Keratinocyte (primary cell): ENCODE measurements at regions not wholly inside any gene's neighbourhood (a gene's known extent, or its start where the extent isn't known, plus 50 kb on each side); places are given as distances from the start of the nearest gene placed in this dataset.

ENCODE experiments used
- DNase-seq: peaks from one replicate; pipeline ENCODE4 v3.0.0-alpha.2; 2011; ENCODE audit warnings: low read depth, missing footprints, low spot score
- FAIRE-seq: peaks from 2 replicates; lab custom pipeline; 2011; peaks lifted over from hg19 to GRCh38; lab: Jason Lieb, UNC
- H2AFZ ChIP-seq: 2 replicates; pipeline ENCODE4 v1.6.0; 2012; ENCODE audit warnings: low read length, control low read depth, inconsistent platforms; ENCODE audit not compliant: control insufficient read depth
- H3K27ac ChIP-seq: 2 replicates; pipeline ENCODE4 v1.5.1; 2011; ENCODE audit warnings: low read length; ENCODE audit not compliant: control insufficient read depth, insufficient read depth
- H3K27me3 ChIP-seq: 3 replicates; pipeline ENCODE4 v1.6.0; 2011; ENCODE audit warnings: low read length; ENCODE audit not compliant: control insufficient read depth, insufficient read depth; ENCODE audit errors: extremely low read depth
- H3K36me3 ChIP-seq, 2 experiments: 2 replicates in 1 of 2; 3 replicates in 1 of 2; pipeline ENCODE4 v1.5.1; 2011; ENCODE audit warnings: low read length in 2 of 2, mild to moderate bottlenecking in 1 of 2; ENCODE audit not compliant: control insufficient read depth in 2 of 2, insufficient read depth in 2 of 2; ENCODE audit errors: extremely low read depth in 1 of 2
- H3K4me1 ChIP-seq: 3 replicates; pipeline ENCODE4 v1.5.1; 2011; ENCODE audit warnings: low read length; ENCODE audit not compliant: control insufficient read depth, insufficient read depth; ENCODE audit errors: extremely low read depth
- H3K4me2 ChIP-seq: 3 replicates; pipeline ENCODE4 v1.6.0; 2011; ENCODE audit warnings: low read depth, low read length; ENCODE audit not compliant: control insufficient read depth, insufficient read depth; ENCODE audit errors: extremely low read depth
- H3K4me3 ChIP-seq, 3 experiments: fragments of 200-600 bp in 1 of 3; sonication (generic) in 1 of 3; 2 replicates in 2 of 3; 3 replicates in 1 of 3; pipeline ENCODE4 v1.5.1; 2011 to 2016; ENCODE audit warnings: low read length in 3 of 3, mild to moderate bottlenecking in 3 of 3, control low read depth in 2 of 3, inconsistent platforms in 1 of 3, low read depth in 1 of 3, mixed read lengths in 1 of 3, mixed run types in 1 of 3, moderate library complexity in 1 of 3; ENCODE audit not compliant: control insufficient read depth in 2 of 3, insufficient read depth in 2 of 3; ENCODE audit errors: extremely low read depth in 1 of 3
- H3K79me2 ChIP-seq: 2 replicates; pipeline ENCODE4 v1.6.0; 2012; ENCODE audit warnings: low read length; ENCODE audit not compliant: control insufficient read depth, insufficient read depth
- H3K9ac ChIP-seq: 3 replicates; pipeline ENCODE4 v1.6.0; 2011; ENCODE audit warnings: low read length; ENCODE audit not compliant: control insufficient read depth, insufficient read depth; ENCODE audit errors: extremely low read depth
- H3K9me1 ChIP-seq: 3 replicates; pipeline ENCODE4 v1.6.0; 2011; ENCODE audit warnings: low read length; ENCODE audit not compliant: control insufficient read depth, insufficient read depth; ENCODE audit errors: extremely low read depth
- H3K9me3 ChIP-seq: 2 replicates; pipeline ENCODE4 v1.5.1; 2012; ENCODE audit warnings: low read depth, low read length; ENCODE audit not compliant: control insufficient read depth
- H4K20me1 ChIP-seq: 3 replicates; pipeline ENCODE4 v1.6.0; 2011; ENCODE audit warnings: low read length; ENCODE audit not compliant: control insufficient read depth, insufficient read depth; ENCODE audit errors: extremely low read depth
- EZH2 ChIP-seq: IDR thresholded peaks from one replicate; pipeline ENCODE4 v1.6.1; 2012; ENCODE audit warnings: inconsistent platforms, mild to moderate bottlenecking, low read length, moderate library complexity
- dilution Hi-C: fragments of 300-500 bp; cut with MboI; formaldehyde crosslinking; loops from one replicate; pipeline ENCODE4 v1.7.0; 2020; ENCODE audit warnings: low sequenced_read_pairs; ENCODE audit not compliant: extremely low pct_ligation_motif_present
- TF ChIP-seq, protein P1 (sequence below), 3 experiments: IDR thresholded peaks in 1 of 3; conservative IDR thresholded peaks in 1 of 3; optimal IDR thresholded peaks in 1 of 3; 2 replicates in 2 of 3; 3 replicates in 1 of 3; pipeline versions ENCODE3 to v1.5.1; 2011; ENCODE audit warnings: low read length in 3 of 3, mild to moderate bottlenecking in 3 of 3, moderate library complexity in 2 of 3, control low read depth in 1 of 3, inconsistent platforms in 1 of 3; ENCODE audit not compliant: insufficient read depth in 2 of 3; ENCODE audit errors: extremely low read depth in 1 of 3

DNA sequence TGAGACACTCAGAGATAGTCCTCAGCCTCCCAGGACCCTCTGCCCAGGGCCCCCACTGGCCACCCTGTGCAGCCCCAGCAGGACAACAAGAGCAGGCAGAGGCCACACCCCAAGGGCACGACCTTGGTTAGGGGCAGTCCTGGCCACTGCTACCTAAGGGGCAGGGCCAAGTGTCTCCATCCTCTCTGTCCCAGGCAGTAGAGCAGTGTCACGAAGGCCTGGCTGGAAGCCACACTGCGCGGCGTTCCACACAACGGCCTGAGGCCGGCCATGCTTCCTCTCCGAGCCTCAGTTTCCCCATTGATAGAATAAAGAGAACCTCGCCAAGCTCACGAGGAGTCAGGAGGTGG, 1074.3 kb downstream of the BRD1 start:
- no peaks in the 10 kb centered on the region for H3K9me1 ChIP-seq
- H2AFZ ChIP-seq = no peak overlapping the region
- no peaks in the 10 kb centered on the region for H3K36me3 ChIP-seq
- H4K20me1 ChIP-seq = no peaks in the 10 kb centered on the region
- H3K27ac ChIP-seq = no peak overlapping the region
- no peaks in the 10 kb centered on the region for H3K79me2 ChIP-seq
- TF ChIP-seq, protein P1, sequence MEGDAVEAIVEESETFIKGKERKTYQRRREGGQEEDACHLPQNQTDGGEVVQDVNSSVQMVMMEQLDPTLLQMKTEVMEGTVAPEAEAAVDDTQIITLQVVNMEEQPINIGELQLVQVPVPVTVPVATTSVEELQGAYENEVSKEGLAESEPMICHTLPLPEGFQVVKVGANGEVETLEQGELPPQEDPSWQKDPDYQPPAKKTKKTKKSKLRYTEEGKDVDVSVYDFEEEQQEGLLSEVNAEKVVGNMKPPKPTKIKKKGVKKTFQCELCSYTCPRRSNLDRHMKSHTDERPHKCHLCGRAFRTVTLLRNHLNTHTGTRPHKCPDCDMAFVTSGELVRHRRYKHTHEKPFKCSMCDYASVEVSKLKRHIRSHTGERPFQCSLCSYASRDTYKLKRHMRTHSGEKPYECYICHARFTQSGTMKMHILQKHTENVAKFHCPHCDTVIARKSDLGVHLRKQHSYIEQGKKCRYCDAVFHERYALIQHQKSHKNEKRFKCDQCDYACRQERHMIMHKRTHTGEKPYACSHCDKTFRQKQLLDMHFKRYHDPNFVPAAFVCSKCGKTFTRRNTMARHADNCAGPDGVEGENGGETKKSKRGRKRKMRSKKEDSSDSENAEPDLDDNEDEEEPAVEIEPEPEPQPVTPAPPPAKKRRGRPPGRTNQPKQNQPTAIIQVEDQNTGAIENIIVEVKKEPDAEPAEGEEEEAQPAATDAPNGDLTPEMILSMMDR (optimal IDR thresholded peaks at IDR 0.05 in 1 of 3, IDR thresholded peaks at IDR 0.05 in 1 of 3, conservative IDR thresholded peaks at IDR 0.05 in 1 of 3; ENCODE audit: extremely low read depth in 1 of 3, insufficient read depth in 2 of 3, low read length in 3 of 3) = no peak
- no peak for TF ChIP-seq EZH2
- H3K9ac ChIP-seq = no peak overlapping the region
- no peaks in the 10 kb centered on the region for H3K4me1 ChIP-seq
- DNase-seq = no peak
- peaks cover 27% of the 10 kb centered on the region for H3K9me3 ChIP-seq
- no peak for FAIRE-seq
- no peak overlapping the region for H3K4me3 ChIP-seq
- H3K4me2 ChIP-seq = no peak overlapping the region
- no peaks in the 10 kb centered on the region for H3K27me3 ChIP-seq
- dilution Hi-C loops = no loop called here

DNA sequence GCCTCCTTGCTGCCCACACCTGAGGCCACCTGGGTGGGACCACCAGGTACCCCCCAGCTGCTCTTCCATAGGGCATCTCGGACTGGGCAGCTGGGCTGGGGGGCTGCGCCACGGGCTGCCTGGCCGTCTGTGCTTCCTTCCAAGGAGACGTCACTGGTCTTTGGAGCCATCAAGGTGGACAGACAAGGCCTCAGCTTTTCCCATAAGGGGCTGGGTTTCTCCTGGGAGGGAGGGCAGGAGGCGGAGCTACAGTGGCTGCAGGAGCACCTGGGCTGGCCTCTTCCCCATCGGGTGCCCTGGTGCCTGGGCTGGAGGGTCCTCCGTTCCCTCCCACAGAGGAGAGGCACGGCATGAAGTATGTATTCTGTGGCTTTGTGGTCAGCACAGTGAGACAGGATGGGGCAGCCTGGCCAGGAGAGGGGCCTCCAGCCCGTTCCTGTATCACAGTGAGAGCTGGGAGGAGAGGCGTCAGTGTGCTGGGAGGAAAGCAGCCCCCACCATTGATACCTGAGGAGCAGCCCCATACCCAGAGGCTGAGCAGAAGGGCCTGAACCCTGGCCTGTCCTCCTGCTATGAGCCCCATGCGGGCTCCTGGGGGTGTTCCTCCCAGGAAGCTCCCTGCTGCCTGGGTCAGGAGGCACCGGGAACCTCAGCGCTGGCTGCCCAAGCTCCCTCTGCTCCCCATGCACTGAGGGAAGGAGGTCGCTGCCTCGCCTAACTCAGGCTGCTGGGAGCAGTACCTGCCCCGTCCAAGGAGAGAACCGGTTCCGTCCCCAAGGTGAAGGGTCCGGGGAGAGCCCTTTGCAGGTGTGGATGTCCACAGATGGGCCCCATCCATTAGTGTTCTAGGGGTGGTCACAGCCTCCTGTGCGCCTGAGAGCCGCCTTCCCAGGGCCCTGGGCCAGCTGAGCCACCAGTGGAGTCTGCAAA, 1075.0 kb downstream of the BRD1 start:
- Histone ChIP-seq H3K36me3 (no peaks in the 10 kb centered on the region), H3K4me1 (no peaks in the 10 kb centered on the region), H3K27me3 (no peaks in the 10 kb centered on the region), H3K4me3 (no peak overlapping the region), H4K20me1 (no peaks in the 10 kb centered on the region), H2AFZ (no peak overlapping the region), H3K27ac (no peak overlapping the region), H3K79me2 (no peaks in the 10 kb centered on the region), H3K9me1 (no peaks in the 10 kb centered on the region), H3K4me2 (no peak overlapping the region), H3K9ac (no peak overlapping the region), H3K9me3 (peaks cover 24% of the 10 kb centered on the region)
- no peak for FAIRE-seq
- dilution Hi-C loops = no loop called here
- no peak for DNase-seq
- TF ChIP-seq, protein P1 (optimal IDR thresholded peaks at IDR 0.05 in 1 of 3, IDR thresholded peaks at IDR 0.05 in 1 of 3, conservative IDR thresholded peaks at IDR 0.05 in 1 of 3; ENCODE audit: extremely low read depth in 1 of 3, insufficient read depth in 2 of 3, low read length in 3 of 3) = no peak
- TF ChIP-seq EZH2 = no peak
